ENCODE measurements at regions not wholly inside any gene's neighbourhood (a gene's known extent, or its start where the extent isn't known, plus 50 kb on each side); places are given as distances from the start of the nearest gene placed in this dataset.

DNA sequence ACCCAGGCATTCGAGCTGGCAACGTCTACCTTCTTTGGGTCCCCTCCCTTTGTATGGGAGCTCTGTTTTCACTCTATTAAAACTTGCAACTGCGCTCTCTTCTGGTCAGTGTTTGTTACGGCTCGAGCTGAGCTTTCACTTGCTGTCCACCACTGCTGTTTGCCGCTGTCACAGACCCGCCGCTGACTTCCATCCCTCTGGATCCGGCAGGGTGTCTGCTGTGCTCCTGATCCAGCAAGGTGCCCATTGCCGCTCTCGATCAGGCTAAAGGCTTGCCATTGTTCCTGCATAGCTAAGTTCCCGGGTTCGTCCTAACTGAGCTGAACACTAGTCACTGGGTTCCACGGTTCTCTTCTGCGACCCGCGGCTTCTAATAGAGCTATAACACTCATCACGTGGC is 183.5 kb upstream of the GALNTL6 start:
- DNase-seq: no peak

DNA sequence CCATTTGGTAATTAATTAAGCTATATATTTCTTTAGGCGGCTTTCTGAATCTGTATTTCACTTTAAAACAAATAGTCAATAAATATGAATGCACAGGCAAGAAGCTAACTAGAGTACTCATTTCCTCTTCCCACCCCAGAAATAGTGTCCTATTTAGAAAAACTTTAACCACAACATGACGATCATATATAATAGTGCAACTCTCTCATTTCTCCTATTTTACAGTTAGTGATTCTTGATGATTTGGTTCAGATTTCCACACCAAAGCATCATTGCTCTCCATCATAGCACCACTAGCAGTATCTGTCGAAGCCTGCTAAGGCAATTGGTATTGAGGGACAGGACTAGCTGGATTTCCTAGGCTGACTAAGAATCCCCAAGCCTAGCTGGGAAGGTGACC is 184.0 kb upstream of the GALNTL6 start:
- DNase-seq: no peak

DNA sequence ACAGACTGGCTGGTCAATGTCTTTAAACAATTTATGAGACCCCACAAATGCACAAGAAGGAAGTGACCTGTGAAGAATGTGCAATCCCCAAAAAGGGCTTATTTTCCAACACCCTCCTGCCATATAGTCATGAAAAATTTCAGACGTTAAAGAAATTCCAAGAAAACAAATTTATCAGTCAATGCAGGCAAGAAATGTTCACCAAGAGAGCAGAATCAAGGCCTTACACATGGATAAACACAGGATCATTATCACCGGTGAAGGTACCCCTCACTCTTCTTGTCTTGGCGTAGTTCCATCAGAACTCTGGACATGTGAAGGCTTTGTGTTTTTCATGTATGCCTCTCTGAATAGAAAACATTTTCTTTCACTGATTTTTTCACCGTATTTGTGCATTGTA is 186.7 kb upstream of the GALNTL6 start:
- no peak for DNase-seq

DNA sequence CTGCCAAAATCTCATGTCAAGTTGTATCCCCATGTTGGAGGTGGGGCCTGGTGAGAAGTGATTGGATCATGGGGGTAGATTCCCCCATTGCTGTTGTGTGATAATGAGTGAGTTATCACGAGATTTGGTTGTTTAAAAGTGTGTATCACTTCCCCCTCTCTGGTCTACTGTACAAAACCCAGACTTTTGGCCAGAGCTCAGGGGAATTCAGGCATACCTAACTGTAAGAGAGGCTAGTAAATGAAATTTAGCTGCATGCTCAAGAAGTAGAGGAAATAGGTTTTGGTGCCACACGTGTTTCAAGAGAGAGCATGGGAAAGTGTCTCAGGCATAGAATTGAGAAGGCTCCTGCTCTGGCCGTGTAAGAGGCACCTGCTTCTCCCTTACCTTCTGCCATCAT is 190.5 kb upstream of the GALNTL6 start:
- DNase-seq: no peak

DNA sequence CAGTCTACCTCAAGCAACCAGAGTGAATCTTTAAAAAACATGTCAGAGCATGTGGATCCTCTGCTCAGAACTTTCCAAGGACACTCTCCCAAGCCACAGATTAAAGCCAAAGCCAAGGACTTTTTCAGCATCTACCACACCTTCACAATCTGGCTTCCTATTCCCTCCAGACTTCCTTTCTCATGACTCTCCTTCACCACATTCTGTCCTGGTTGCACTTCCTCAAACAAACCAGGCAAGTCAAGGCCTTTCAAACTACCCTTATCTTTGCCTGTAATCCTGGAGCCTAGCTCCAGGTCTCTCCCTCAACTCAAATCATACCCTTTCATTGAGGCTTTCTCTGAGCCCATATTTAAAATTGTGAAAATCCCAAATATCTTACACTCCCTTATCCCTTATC is 191.6 kb upstream of the GALNTL6 start:
- no peak for DNase-seq

DNA sequence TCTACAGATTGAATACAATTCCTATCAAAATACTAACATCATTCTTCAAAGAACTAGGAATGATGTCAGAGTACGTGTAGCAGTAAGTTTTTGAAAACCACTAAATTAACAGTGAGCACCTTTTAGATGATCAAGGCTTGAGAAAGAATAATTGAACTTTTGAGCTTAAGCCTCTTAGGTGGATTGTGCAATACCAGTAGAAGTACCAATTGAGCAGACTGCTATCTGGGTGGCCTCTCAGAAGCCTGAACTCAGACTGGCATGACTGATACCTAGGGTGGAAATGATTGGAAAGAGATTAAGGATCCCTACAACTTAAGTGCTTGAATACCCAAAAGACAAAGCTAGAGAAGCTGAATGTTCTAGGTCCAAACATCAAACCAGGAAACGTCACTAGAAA is 200.3 kb upstream of the GALNTL6 start:
- no peak for DNase-seq

DNA sequence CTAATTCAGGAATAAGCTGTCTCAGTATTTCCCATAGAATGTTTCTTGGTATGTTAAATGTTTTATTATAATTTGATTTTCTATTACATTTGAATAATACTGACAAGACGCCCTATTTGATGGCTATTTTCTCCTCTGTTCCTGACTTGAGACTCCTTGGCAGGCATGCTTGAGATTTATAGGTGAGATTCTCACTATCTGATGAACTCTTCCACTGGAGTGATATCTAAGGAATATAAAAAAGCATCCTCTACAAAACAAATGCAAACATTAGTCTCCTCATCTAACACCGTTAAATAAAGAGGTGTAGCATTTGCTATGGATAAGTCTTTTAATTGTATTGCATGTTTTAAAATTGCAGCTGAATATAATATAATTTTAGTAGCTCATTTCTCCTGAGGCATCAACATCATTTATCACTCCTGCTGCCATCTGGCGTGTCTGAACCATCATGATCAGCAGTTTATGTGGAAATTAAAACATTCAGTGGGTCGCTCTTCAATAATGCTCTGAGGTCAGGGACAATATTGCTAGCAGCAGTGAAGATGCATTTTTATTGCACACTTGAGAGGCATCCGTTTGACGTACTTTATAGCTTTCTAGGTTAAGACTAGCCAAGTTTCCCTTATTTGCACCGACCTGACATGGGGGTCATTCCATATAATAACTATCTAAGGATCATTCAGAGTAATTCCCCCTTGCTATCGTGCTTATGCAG is 210.4 kb upstream of the GALNTL6 start:
- no peak for DNase-seq

DNA sequence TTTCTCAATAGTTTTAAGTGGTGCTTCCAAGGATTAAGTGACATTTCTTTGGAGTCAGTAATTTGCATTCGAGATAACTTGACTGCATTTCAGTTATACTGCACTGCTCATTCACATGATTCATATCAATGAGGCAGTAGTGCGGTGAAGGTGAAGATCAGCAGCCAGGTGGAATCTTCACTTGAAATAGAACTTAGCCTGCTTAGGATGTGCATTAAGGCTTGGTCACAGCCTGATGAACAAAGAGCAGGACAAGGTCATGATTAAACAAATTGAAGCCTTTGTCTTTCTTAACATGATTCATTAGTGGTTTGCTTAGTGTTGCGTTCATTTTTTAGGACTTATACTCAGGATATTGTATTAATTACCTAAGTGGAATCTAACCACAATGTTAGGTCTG is 212.1 kb upstream of the GALNTL6 start:
- no peak for DNase-seq

DNA sequence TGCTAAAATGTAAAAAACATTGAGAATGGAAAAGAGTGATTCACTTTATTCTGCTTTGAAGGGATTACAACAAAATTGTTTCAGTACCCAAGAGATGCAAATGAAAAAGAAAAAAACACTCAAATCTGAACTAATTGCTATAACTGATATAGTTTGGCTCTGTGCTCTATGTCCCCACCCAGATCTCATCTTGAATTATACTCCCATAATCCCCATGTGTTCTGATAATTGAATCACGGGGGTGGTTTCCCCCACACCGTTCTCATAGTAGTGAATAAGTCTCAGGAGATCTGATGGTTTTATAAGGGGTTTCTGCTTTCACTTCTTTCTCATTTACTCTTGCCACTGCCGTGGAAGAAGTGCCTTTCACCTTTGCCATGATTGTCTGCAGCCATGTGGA is 213.6 kb upstream of the GALNTL6 start:
- no peak for DNase-seq

DNA sequence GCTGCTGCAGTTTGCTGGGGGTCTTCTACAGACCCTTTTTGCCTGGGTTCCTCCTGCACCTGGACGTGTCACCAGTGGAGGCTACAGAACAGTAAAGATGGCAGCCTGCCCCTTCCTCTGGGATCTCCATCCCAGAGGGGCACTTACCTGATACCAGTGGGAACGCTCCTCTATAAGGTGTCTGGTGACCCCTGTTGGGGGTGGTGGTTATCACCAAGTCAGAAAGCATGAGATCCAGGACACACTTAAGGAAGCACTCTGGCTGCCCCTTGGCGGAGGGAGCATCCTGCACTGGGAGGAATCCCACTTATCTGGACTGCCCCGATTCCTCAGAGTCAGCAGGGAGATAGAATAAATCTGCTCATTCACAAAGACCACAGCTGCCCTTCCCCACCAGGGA is 218.9 kb upstream of the GALNTL6 start:
- no peak for DNase-seq

DNA sequence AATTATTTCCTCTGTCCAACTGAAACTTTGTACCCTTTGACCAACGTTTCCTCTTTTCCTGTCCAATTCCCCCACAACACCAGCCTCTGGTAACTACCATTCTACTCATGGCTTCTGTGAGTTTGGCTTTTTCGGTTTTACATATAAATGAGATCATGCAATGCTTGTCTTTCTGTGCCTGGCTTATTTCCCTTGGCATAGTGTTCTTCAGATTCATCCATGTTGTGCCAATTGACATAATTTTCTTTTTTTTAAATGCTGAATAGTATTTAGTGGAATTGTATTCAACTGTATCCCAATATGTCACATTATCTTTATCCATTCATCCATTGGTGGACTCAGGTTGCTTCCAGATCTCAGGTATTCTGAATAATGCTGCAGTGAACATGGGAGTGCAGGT is 222.5 kb upstream of the GALNTL6 start:
- DNase-seq: no peak

DNA sequence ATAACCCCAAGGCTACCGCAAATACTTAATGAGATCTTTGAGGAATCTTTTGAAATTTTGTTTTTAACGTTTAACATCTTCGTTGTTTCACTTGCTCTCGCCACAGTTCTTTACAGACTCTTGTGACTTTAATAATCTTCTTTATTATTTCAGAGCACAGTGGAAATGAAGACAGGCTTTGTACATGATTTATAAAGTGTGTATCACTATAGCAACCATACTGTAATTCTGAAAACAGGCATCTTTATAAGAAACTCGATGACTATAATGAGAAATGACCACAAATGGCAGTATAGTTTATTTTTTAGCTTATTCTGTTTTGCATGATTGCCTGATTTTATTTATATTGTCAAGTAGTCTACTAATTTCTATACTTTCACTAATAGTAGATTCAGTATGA is 224.4 kb upstream of the GALNTL6 start:
- DNase-seq: no peak

DNA sequence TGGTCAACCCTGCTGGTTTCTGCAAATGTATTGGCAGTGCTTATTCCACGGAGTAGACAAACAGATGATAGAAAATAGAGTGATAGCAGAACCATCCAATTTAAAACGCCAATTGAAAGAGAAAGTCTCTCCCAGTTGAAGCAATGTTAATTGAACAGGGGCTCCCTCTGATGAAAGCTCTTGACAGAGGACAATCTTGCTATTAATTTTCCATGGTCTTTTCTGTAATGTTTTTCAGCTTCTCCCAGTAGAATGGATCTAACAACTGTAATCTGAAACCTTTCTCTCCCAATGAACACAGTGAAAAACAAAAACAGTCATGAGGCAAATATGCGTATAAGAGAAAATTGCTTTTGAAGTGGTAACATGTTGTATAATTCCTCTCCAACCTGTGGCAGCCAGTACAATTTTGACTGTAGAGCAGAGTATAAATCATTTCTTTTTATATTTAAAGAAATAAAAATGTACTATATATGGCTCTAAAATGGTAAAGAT is 225.1 kb upstream of the GALNTL6 start:
- no peak for DNase-seq

DNA sequence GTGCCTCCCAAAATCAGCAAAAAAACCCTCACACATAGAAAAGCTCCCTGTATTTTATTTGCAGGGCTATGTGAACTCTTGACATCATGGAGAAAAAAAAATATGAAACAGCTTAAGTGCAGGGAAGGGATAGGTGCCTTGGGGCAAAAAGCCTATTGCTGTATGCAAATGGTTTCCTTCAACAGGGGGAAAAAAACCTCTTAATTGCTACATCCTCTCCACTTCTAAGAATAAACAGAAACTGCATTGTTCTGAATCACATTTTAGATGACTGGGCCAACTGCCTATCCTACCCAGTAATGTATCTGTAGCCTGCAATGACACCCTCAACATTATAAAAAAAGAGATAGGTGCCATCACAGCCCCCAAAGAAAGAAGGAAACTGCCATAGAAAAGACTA is 229.4 kb upstream of the GALNTL6 start:
- DNase-seq: no peak

DNA sequence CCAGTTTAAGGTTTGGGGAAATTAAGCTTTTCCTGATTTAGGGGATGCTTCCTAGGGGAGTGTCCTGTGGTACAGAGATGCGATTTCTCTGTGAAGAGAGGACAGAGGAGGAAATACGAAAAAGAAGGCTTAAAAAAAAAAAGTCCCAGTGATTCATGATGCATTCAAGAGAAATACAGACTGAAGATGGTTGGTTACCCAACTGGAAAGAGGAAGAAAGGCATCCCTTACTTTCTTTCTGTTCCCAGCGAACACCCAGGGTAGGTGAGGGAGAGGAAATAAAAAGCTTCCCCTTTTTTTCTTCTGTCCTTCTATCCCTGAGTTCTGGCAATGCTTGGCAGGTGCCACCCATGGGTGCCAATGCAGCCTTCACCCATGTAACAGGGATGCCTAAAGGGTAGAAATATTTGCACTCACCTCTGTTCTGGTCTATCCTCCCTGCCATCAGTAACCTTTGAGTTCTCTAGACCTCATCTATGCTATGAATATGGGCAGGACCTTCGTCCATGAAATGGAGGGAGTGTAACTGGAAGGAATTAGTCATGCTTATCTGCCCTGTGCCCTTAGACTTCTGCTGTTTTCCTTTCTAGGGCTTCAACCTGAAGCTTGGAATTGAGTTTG is 230.1 kb upstream of the GALNTL6 start:
- DNase-seq: no peak

DNA sequence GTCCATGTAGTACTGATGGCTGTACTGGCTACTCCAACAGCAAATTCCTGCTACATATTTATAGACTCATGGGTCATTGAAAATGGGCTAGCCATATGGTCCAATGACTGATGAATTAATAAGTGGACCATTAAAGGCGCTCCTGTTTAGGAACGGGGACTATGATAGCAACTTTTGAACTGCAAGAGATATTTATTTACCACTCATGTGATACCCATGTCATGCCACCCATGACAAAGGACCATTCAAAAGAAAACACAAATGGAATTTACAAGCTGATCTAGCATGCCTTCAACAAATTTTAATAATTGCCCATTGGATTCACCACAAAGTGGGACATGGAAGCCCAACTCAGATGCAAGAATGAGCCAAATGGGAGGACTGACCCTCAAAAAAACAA is 240.0 kb upstream of the GALNTL6 start:
- DNase-seq: no peak

DNA sequence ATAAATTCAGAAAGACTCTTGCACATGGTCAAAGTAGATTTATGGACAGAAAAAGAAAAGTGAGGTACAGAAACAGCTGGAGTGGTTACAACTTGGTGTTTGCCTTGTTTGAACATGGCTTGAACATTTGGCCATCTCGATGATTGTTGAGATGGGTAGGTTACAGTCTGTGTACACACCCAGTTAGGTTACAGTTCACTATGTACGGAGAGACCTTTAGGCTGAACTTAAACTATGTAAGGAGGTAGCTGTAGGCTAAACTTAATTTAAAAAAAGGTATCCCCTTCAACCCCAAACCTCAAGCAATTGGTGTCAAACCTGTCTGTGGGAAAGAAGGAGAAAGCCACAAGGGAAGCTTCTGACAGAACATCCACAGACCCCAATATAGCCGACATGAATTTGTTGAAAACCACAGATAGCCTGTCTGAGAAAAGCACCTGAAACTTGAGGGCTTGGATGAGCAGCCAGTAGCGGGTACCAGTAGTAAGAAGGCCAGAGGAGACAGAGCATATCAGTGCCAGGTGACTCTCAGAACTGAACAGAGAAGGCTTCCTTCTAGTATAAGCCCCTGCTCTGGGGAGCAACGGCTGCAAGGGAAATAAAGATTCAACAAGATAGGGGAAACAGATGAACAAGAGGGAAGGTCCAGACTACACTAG is 247.9 kb upstream of the GALNTL6 start:
- DNase-seq: no peak

DNA sequence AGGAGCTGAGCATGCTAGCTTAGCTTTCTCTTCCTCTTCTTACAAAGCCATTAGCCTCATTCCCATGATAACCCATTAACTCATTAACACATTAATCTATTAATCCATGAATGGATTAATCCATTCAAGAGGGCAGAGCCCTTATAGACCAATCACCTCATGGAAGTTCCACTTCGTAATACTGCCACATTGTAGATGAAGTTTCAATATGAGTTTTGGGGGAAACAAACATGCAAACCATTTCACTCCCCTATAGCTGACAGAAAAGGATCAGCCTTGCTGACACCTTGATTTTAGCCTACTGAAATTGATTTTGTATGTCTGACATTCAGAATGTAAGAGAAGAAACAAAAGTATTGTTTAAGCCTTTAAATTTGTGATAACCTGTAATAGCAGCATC is 251.8 kb upstream of the GALNTL6 start:
- DNase-seq: no peak

DNA sequence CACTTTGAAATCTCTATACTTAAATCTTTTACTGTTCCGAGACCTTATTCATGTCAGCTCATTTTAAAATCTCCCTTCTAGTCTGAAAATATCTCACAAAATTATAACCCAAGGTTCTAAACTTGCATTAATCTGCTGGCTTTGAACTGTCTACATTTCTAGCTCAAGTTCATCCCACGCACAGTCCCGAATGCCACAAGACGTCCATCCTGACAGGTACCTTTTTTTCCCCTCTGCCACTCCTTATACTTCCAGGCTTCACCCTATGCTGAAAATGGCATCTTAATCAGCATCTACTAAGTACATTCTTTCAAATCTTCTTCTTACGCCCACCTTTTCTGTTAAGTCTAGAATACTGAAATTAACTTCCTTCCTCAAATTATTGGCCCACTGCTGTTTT is 259.2 kb upstream of the GALNTL6 start:
- no peak for DNase-seq

DNA sequence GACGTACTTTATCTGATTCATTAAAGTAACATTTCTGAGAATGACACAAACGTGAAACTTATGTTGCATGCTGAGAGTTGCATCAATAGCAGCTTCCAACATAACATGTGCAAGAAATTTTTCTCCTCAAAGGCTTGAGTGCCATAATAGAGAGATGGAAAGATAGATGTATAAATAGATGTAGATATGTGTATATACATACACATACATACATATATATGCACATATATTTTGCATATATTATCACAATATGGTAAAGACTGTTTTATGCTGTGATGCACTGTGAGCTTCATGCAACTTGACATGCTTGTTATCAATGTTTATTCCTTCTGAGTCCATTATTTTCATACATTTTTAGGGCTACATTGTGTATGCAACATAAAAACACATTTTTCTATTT is 270.6 kb upstream of the GALNTL6 start:
- DNase-seq: no peak

DNA sequence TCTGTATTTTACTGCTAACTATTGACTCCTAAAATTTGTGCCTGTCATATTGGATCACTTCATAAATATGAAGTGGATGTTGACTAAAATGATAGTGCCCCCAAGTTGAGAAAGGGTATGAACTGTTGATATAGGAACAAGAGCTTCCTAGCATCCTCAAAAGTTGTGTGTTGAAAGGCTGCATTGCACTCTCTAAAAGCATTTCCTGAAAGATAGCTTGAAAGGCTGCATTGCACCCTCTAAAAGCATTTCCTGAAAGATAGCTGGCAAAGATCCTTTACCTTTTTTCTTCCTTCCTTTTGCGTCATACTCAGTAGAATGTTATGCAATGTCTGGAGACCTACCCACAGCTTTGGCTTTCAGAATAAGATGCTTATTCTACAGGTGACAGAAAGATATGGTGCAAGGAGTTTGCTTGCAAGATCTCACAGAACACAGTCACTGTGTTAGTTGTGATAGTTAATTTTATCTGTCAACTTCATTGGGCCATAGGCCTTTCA is 274.6 kb upstream of the GALNTL6 start:
- no peak for DNase-seq

DNA sequence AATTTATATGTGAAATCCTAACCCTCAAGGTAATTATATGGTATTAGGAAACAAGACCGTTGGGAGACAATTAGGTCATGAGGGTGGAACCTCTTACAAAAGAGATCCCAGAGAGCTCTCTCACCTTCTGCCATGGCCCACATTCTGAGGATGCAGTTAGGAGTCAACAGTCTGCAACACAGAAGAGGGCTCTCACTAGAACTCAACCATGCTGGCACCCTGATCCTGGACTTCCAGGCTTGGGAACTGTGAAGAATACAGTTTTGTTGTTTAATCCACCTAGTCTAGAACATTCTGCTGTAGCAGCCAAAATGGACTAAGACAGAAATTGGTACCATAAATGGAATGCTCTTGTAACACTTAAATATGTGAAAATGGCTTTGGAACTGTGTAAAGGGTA is 278.8 kb upstream of the GALNTL6 start:
- DNase-seq: no peak

DNA sequence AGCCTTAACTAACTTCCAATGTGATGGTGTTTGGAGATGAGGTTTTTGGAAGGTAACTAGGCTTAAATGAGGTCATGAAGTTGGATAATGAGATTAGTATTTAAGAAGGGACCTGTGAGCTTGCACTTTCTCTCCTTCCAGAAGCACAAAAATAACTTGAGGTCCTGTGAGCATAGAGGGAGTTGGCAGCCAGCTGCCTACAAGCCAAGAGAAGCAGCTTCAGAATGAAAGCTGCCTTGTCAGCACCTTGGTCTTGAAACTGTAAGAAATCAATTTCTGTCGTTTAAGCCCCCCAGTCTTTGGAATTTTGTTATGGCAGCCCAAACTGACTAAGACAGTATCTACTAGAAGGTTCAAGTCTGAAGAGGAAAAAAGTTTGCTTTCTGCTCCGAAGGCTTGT is 280.2 kb upstream of the GALNTL6 start:
- DNase-seq: no peak

DNA sequence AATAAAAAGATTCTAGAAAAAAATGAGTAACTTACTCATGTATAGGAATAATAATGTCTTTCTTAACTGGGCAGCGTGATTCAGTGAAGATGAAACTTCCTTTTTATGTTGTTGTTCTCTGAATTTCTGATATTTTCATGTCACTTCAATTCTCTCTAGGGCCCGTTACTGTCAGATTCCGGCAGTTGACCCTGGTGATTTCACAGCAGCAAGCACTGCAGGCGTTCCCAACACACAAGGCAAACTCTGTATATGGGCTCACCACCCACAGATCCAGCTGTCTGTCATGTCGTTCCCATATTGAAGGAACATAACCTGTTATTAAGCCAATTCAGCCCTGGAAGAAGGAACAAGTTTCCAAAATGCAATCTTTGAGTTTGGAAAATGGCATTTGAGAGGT is 288.3 kb upstream of the GALNTL6 start:
- no peak for DNase-seq

Data from NCI-H1930 (cell line).